Dedifferentiated amniotic fluid mesenchymal stem cell (primary cell): ENCODE measurements at regions not wholly inside any gene's neighbourhood (a gene's known extent, or its start where the extent isn't known, plus 50 kb on each side); places are given as distances from the start of the nearest gene placed in this dataset.
"Not testable (repeated sequence)": the region's sequence is repeated elsewhere in the genome, so short reads cannot be mapped to it uniquely, and the experiment has no call there.

Source experiments
- DNase-seq: peaks from one replicate; pipeline ENCODE4 v3.0.0-alpha.2; 2016; ENCODE audit errors: extremely low spot score

- DNase-seq, result no peak
Measured at GRCh38 chr3:130800829-130801228, 54.2 kb upstream of the PIK3R4 start.

DNA sequence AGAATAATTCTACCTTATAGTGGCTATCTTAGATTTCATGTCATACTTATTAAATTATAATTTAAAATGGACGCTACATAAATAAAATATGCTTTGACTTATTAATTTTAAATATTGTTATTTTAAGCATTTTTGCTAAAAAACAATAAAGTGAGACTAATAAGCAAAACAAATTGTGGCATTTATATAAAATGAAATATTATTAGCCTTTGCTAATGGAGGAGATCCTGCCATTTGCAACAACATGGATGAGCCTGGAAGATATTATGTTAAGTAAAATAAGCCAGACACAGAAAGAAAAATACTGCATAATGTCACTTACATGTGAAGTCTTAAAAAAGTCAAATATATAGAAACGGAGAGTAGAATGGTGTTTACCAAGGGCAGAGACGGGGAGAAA is 54.8 kb upstream of the PIK3R4 start:
- DNase-seq, result no peak

DNA sequence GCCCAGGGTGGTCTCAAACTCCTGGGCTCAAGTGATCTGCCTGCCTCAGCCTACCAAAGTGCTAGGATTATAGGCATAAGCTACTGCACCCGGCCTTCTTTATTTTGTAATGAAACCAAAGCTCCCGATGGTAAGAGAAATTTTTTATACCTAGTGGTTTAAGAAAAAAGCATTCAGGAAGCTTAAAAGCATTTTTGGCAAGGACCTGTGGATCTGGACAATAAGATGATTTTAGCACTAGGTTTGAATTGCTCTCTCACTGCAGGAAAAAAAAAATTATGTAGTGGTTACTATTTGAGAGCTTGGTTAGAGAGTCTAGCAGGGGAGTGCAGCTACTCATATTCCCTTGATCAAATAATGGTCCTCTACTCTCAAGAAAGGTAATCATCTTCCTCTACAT is 64.9 kb upstream of the PIK3R4 start:
- no peak for DNase-seq

GRCh38 chr3:130814691-130815472 is 68.3 kb upstream of the PIK3R4 start:
- no peak for DNase-seq

DNA sequence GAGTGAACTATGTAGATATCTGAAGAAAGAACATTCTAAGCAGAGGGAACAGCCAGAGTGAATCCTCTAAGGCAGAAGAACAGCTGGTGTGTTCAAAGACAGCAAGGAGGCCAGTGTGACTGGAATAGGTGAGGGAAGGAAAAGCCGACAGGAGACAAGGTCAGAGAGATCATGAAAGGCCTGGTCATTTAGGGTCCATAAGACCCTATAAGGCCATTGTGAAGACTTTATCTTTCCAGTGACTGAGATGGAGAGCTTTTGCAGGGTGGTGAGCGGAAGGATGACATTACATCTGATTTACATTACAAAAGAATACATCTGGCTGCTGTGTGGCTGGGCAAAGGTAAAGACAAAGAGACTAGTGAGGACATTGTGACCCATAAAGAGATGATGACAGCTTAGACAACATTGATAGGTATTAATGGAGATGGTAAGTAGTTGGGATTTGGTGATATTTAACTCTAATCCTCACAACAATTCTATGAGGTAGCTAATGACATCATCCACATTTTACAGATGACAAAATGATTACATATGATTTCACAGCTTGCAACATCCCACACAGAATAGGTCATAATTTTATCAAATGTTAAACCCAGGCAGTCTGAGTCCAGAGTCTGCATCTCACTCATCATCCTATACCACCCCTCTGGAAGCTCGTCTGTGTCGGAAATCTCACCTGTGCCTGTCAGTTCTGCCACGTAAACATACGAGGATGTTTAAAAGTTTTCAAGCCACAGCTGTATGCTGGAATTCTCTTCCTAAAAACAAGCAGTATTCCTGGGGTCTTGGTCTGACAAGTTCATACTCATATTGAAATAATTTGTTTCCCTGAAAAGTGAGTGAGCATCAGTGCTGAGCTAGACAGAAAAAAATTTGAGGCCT is 70.2 kb upstream of the PIK3R4 start:
- no peak for DNase-seq

- DNase-seq, result not testable (repeated sequence)
Measured at GRCh38 chr3:130818066-130818465, 71.4 kb upstream of the PIK3R4 start.

- peak; percentile 59 for DNase-seq
Measured at GRCh38 chr3:130820976-130821375, 72.9 kb upstream of the ATP2C1 start.

DNA sequence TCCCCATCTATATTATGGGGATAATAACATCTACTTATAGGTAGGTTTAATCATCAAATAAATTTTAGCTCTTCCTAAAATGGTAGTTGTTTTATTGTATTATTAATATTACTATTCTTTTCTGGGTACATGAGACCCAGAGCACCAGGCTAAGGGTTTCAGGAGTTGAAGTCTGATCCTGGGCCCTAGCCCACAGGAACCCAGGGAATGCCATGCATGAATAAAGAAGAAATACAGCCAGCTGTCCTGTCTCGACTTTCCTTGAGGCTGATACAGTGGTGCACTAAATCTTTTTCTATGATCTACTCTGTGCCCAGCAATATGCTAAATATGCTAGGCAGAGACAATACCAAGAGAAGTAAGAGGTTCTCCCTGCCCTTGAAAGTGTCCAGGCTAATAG is 72.1 kb upstream of the ATP2C1 start:
- DNase-seq, result no peak

DNA sequence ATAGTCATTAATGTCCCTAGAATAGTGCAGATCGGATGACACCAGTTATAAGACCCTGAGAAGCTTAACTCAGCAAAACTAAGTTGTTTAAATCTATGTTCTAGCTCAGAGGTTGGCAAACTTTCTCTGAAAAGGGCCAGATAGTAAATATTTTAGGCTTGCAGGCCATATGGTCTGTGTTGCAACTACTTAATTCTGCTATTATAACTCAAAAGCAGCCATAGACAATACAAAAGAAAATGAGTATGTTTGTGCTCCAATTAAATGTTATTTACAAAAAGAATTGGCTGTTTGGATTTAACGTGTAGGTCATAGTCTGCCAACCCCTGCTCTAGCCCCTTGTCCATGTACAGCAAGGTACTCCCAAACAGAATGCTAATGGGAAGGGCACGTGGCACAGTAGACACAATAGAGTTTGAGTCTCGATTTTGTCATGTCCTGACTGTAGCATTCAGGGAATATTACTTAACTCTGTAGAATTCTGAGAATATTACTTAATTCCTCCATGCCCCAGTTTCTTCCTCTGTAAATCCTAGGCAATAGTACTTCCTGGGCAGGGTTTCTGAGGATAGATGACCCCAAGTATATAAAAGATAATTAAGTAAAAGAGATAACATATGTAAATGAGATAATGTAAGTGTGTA is 70.5 kb upstream of the ATP2C1 start:
- no peak for DNase-seq

GRCh38 chr3:130823996-130824395 is 69.9 kb upstream of the ATP2C1 start:
- DNase-seq, result no peak

DNA sequence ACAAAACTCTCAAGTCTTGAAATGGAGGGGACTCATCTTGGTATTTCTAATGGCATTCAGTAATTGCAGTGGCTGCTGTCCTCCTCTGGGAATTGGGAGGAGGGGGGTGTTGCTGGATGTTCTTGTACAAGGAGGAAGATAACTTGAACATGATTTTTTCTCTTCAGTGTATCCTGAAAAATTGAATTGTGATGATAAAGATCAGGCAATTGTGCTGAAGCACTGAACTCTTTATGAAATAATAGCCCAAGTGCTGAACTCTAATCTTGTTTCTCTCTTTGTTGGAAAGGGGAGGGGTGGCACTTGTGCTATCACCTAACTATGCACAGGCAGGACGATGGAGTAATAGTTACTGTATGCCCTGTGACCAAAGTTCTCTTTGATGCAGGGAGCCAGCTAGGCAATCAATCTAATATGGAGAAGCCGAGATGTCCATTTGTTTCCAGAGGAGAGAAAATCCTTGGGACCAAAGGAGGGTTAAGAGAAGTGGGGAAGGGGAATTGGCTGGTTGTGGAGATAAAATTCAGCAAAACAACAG is 68.1 kb upstream of the ATP2C1 start:
- no peak for DNase-seq

DNA sequence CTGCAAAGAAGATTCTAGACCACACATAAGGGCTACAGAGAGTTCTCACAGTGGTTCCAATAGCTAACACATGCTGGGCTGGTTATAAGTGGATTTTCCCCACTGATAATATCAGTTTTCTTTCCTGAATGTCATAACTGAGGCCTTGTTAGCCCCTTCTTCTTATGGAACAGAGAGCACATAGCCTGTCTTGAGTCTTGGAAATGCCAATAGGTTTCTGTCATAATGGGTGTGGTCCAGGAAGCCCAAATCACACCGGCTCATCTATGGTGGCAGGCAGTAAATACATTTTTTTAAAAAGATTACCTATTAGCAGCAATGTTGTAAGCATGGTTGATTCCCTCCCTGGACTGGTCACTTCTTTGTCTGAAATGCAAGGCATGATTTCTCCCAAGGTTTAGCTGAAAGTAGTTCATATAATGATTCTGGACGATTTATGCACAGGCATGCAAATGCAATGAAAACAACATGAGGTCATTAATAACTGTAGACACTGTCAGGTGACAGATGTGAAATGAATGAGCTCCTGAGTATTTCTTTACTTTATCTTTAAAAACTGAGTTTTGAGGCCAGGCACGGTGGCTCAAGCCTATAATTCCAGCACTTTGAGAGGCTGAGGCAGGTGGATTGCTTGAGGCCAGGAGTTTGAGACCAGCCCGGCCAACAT is 67.2 kb upstream of the ATP2C1 start:
- DNase-seq, result no peak

GRCh38 chr3:130827486-130827885 is 66.4 kb upstream of the ATP2C1 start:
- no peak for DNase-seq

- no peak for DNase-seq
Measured at GRCh38 chr3:130828948-130829947, 64.6 kb upstream of the ATP2C1 start.

DNA sequence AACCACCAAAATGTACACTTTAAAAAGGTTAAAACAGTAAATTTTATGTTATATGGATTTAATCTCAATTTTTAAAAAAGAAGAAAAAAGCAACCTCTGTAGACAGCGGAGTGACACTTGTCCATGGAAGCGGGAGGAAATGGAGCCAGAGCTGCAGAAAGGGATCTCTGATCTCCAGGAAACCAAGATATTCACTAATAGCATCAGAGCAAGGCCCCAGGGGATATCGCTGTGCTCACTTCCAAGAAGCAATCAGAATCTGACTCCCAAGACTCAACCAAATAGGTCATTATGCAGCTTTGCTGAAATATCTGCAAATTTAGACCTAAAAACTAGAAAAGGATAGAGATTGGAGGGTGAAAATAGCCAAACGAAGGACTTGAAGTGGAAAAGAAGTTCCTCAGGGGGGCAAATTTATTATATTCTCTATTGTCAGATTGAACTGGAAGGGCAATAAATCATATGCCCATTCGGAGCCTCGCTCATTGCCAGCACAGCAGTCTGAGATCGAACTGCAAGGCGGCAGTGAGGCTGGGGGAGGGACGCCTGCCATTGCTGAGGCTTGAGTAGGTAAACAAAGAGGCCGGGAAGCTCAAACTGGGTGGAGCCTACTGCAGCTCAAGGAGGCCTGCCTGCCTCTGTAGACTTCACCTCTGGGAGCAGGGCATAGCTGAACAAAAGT is 62.0 kb upstream of the ATP2C1 start:
- DNase-seq, result no peak

- DNase-seq, result not testable (repeated sequence)
Measured at GRCh38 chr3:130832401-130832746, 61.5 kb upstream of the ATP2C1 start.

DNA sequence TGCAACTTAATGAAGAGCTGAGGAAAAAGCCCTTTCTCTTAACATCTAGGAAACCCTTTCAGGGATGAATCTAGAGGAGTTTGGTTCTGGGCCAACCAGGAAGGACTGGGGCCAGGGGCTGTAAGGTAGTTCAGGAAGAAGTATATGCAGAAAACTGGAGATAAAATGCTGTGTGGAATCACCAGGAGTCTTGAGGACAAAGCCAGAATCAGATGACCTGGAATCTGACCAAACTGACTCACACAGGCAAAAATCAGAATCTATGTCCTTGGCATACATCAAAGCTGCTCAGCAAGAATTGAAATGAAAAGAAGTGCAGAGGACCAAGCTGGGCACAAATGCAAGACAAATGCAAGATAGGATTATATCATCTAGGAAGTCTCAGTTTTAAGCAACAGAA is 59.4 kb upstream of the ATP2C1 start:
- DNase-seq, result peak; percentile 34

- no peak for DNase-seq
Measured at GRCh38 chr3:130835483-130835882, 58.4 kb upstream of the ATP2C1 start.

DNA sequence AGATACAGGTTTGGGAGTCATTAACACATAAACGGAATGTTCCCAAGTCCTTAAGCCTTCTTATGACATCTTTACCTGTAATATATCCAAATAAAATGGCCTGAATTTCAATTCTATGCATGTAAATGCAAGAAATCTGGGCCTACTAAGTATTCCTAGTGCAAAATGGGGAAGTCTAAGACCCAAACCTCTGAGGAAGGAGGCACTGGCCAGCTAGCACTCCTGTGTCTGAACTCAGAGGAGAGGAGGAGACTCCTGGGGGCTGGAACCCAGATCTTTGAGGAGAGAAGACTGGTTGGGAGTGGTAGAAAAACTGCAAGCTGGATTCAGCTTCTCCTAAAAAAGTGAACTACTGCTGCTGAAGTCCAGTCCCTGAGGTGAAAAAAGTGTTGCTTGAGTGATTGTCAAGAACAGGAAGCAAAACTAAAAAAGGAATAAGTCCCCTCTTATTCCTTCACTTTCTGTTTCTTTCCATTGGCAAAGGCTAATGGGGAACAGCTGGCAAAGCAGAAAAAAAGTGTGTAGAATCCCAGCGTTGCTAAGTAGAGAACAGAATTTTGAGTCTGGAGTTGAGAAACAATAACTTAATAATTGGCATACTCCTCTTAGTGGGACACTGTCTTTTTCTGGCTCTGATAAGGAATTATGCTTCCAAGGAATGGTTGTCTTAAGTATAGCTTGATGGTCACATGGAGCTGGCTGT is 54.8 kb upstream of the ATP2C1 start:
- DNase-seq, result no peak
